ENCODE measurements at regions not wholly inside any gene's neighbourhood (a gene's known extent, or its start where the extent isn't known, plus 50 kb on each side); places are given as distances from the start of the nearest gene placed in this dataset.
"Not testable (repeated sequence)": the region's sequence is repeated elsewhere in the genome, so short reads cannot be mapped to it uniquely, and the experiment has no call there.

GRCh38 chr10:31675726-31676125, 252.9 kb downstream of the ARHGAP12 start:
- no peaks in the 10 kb centered on the region for H3K4me1 ChIP-seq (ENCODE audit: control insufficient read depth in 1 of 2, insufficient read depth in 1 of 2, low read depth in 1 of 2, low read length in 1 of 2)
- no peaks in the 10 kb centered on the region for H3K27me3 ChIP-seq
- H3K27ac ChIP-seq: no peak overlapping the region
- H3K9me3 ChIP-seq: no peaks in the 10 kb centered on the region
- no peak overlapping the region for H3K4me3 ChIP-seq (ENCODE audit: low read depth in 1 of 2, low read length in 1 of 2)
- H3K36me3 ChIP-seq: no peaks in the 10 kb centered on the region
- no peak for TF ChIP-seq CTCF (IDR thresholded peaks at IDR 0.05)

DNA sequence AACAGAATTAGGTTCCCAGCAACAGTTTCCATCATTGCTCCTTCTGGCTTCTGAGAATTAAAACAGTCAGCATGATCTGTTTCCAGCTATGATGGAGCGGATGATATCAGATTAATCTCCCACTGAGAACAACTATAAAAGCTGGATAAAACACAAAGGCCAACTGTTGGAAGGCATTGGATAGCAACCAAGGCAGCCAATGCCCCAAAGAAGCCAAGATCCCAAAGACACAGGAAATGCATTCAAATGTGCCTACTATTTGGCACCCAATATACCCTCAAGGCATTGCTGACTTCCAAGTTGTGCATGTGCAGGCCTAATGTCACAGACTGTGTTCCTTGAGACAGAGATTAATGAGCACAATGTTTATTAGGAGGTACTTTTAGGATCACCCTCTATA, 259.3 kb downstream of the ARHGAP12 start:
- H3K9me3 ChIP-seq: no peaks in the 10 kb centered on the region
- H3K27ac ChIP-seq: no peak overlapping the region
- no peak for TF ChIP-seq CTCF (IDR thresholded peaks at IDR 0.05)
- no peaks in the 10 kb centered on the region for H3K36me3 ChIP-seq
- no peak overlapping the region for H3K4me3 ChIP-seq (ENCODE audit: low read depth in 1 of 2, low read length in 1 of 2)
- H3K27me3 ChIP-seq: no peaks in the 10 kb centered on the region
- no peaks in the 10 kb centered on the region for H3K4me1 ChIP-seq (ENCODE audit: control insufficient read depth in 1 of 2, insufficient read depth in 1 of 2, low read depth in 1 of 2, low read length in 1 of 2)

GRCh38 chr10:31668326-31668725, 260.3 kb downstream of the ARHGAP12 start:
- Histone ChIP-seq H3K27me3 (no peaks in the 10 kb centered on the region), H3K9me3 (no peaks in the 10 kb centered on the region), H3K27ac (no peak overlapping the region), H3K4me1 (ENCODE audit: control insufficient read depth in 1 of 2, insufficient read depth in 1 of 2, low read depth in 1 of 2, low read length in 1 of 2) (no peaks in the 10 kb centered on the region), H3K4me3 (ENCODE audit: low read depth in 1 of 2, low read length in 1 of 2) (no peak overlapping the region), H3K36me3 (no peaks in the 10 kb centered on the region)
- TF ChIP-seq CTCF (IDR thresholded peaks at IDR 0.05): no peak

DNA sequence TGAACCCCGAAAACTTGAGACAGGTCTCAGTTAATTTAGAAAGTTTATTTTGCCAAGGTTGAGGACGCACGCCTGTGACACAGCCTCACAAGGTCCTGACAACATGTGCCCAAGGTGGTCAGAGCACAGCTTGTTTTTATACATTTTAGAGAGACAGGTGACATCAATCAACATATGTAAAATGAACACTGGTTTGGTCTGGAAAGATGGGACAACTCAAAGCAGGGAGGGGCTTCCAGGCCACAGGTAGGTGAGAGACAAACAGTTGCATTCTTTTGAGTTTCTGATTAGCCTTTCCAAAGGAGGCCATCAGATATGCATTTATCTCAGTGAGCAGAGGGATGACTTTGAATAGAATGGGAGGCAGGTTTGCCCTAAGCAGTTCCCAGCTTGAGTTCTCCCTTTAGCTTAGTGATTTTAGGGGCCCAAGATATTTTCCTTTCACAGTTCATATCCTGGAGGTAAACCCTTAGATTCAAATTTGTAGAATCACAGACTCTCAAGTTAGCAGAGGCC, 262.8 kb downstream of the ARHGAP12 start:
- H3K9me3 ChIP-seq; H3K4me3 ChIP-seq (ENCODE audit: low read depth in 1 of 2, low read length in 1 of 2); H3K27me3 ChIP-seq; H3K36me3 ChIP-seq; H3K27ac ChIP-seq; H3K4me1 ChIP-seq (ENCODE audit: control insufficient read depth in 1 of 2, insufficient read depth in 1 of 2, low read depth in 1 of 2, low read length in 1 of 2): not testable (repeated sequence)

DNA sequence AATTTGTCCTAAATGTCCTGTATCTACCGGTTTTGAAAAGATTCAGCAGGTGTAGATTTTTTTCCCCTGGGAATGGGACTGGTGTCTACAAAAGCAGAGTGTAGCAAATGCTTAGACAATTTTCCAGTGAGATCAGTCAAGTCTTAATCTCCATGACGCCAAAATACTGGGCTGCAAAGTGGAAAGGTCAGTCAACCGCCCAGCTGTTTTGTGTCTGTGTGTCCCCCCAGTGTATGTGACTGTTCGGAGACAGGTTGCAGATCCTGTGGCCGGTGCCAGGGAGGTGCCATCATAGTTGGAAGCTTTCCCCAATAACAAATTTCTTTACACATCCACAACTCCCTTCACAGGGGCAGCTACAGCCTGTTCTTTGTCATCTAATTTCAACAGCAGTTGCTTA, 263.8 kb downstream of the ARHGAP12 start:
- Histone ChIP-seq H3K27ac (no peak overlapping the region), H3K4me1 (ENCODE audit: control insufficient read depth in 1 of 2, insufficient read depth in 1 of 2, low read depth in 1 of 2, low read length in 1 of 2) (no peaks in the 10 kb centered on the region), H3K27me3 (no peaks in the 10 kb centered on the region), H3K4me3 (ENCODE audit: low read depth in 1 of 2, low read length in 1 of 2) (no peak overlapping the region), H3K9me3 (no peaks in the 10 kb centered on the region), H3K36me3 (no peaks in the 10 kb centered on the region)
- no peak for TF ChIP-seq CTCF (IDR thresholded peaks at IDR 0.05)

DNA sequence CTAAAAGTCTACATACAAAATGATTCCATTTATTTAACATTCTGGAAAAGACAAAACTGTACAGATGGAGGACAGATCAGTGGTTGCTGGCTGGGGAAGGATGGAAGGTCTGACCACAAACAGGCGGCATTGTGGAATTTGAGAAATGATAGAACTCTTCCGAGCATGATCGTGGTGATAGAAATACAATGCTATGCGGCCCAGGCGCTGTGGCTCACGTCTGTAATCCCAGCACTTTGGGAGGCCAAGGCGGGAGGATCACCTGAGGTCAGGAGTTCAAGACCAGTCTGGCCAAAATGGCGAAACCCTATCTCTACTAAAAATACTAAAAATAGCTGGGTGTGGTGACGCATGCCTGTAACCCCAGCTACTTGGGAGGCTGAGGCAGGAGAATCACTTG, 264.6 kb downstream of the ARHGAP12 start:
- not testable (repeated sequence) for H3K4me1 ChIP-seq (ENCODE audit: control insufficient read depth in 1 of 2, insufficient read depth in 1 of 2, low read depth in 1 of 2, low read length in 1 of 2); H3K4me3 ChIP-seq (ENCODE audit: low read depth in 1 of 2, low read length in 1 of 2); H3K27ac ChIP-seq; H3K27me3 ChIP-seq; H3K9me3 ChIP-seq; H3K36me3 ChIP-seq

- no peak overlapping the region for H3K27ac ChIP-seq
- H3K27me3 ChIP-seq: no peaks in the 10 kb centered on the region
- TF ChIP-seq CTCF (IDR thresholded peaks at IDR 0.05): no peak
- no peaks in the 10 kb centered on the region for H3K4me1 ChIP-seq (ENCODE audit: control insufficient read depth in 1 of 2, insufficient read depth in 1 of 2, low read depth in 1 of 2, low read length in 1 of 2)
- H3K4me3 ChIP-seq (ENCODE audit: low read depth in 1 of 2, low read length in 1 of 2): no peak overlapping the region
- H3K36me3 ChIP-seq: no peaks in the 10 kb centered on the region
- H3K9me3 ChIP-seq: no peaks in the 10 kb centered on the region
These were observed 268.3 kb downstream of the ARHGAP12 start for GRCh38 chr10:31660300-31660699.

Data from neutrophil (primary cell).